Astrocyte (in vitro differentiated cells and primary cell): ENCODE measurements at regions not wholly inside any gene's neighbourhood (a gene's known extent, or its start where the extent isn't known, plus 50 kb on each side); places are given as distances from the start of the nearest gene placed in this dataset.

Experiments
- CTCF ChIP-seq: IDR thresholded peaks from 2 replicates; pipeline ENCODE4 v1.5.1; 2011; ENCODE audit warnings: low read depth, mild to moderate bottlenecking, inconsistent platforms, low read length, moderate library complexity; ENCODE audit not compliant: insufficient read depth
- EZH2 ChIP-seq: IDR thresholded peaks from 2 replicates; pipeline ENCODE4 v1.6.1; 2012; ENCODE audit warnings: mild to moderate bottlenecking, low read length, inconsistent platforms; ENCODE audit not compliant: insufficient read depth

- TF ChIP-seq CTCF (no peak), EZH2 (no peak)
These were observed 186.0 kb upstream of the MKI67 start for GRCh38 chr10:128312250-128312649.
